Nephron progenitor cell (in vitro differentiated cells): ENCODE measurements at regions not wholly inside any gene's neighbourhood (a gene's known extent, or its start where the extent isn't known, plus 50 kb on each side); places are given as distances from the start of the nearest gene placed in this dataset.

ENCODE experiments used
- DNase-seq: peaks from one replicate; pipeline ENCODE4 v3.0.0; 2021
- H3K27ac Mint-ChIP-seq: 2 replicates; pipeline ENCODE4 v1.8.0; 2021; ENCODE audit warnings: mild to moderate bottlenecking, moderate library complexity, mixed read lengths
- H3K27me3 Mint-ChIP-seq: 2 replicates; pipeline ENCODE4 v1.8.0; 2021; ENCODE audit warnings: mild to moderate bottlenecking, low read depth, mixed read lengths; ENCODE audit not compliant: poor library complexity
- H3K36me3 Mint-ChIP-seq: 2 replicates; pipeline ENCODE4 v1.8.0; 2021; ENCODE audit warnings: low read depth, mixed read lengths
- H3K4me1 Mint-ChIP-seq: 2 replicates; pipeline ENCODE4 v1.8.0; 2021; ENCODE audit warnings: mixed read lengths
- H3K4me3 Mint-ChIP-seq: 2 replicates; pipeline ENCODE4 v1.8.0; 2021; ENCODE audit warnings: mild to moderate bottlenecking, moderate library complexity, mixed read lengths
- H3K9me3 Mint-ChIP-seq: 2 replicates; pipeline ENCODE4 v1.8.0; 2021; ENCODE audit warnings: mild to moderate bottlenecking, moderate library complexity, mixed read lengths
- CTCF ChIP-seq: fragments of 200-600 bp; sonication (generic); IDR thresholded peaks from 2 replicates; pipeline ENCODE4 v1.5.0; 2021; ENCODE audit warnings: antibody characterized with exemption

GRCh38 chr5:117999939-118000549 lies 988.3 kb downstream of the DTWD2 start:
- Mint-ChIP-seq H3K27ac (no peak overlapping the region), H3K27me3 (no peaks in the 10 kb centered on the region)

GRCh38 chr5:117982691-117983090 lies 1005.7 kb downstream of the DTWD2 start:
- no peak for TF ChIP-seq CTCF
- Mint-ChIP-seq H3K36me3 (no peaks in the 10 kb centered on the region), H3K27ac (no peak overlapping the region), H3K4me3 (no peak overlapping the region), H3K4me1 (no peaks in the 10 kb centered on the region), H3K27me3 (peaks cover 2% of the 10 kb centered on the region), H3K9me3 (peaks cover 5% of the 10 kb centered on the region)
- DNase-seq: no peak

More at GRCh38 chr5:117999939-118000549, 988.3 kb downstream of the DTWD2 start:
- no peak for TF ChIP-seq CTCF
- no peak for DNase-seq
- Mint-ChIP-seq H3K4me3 (no peak overlapping the region), H3K36me3 (no peaks in the 10 kb centered on the region), H3K4me1 (no peaks in the 10 kb centered on the region), H3K9me3 (no peaks in the 10 kb centered on the region)

GRCh38 chr5:117973785-117974184 lies 1014.6 kb downstream of the DTWD2 start:
- Mint-ChIP-seq H3K4me1 (peaks cover 7% of the 10 kb centered on the region), H3K4me3 (no peak overlapping the region), H3K9me3 (peaks cover 8% of the 10 kb centered on the region), H3K27me3 (no peaks in the 10 kb centered on the region), H3K36me3 (no peaks in the 10 kb centered on the region), H3K27ac (no peak overlapping the region)
- DNase-seq: no peak
- no peak for TF ChIP-seq CTCF

GRCh38 chr5:117955831-117956230 lies 1032.5 kb downstream of the DTWD2 start:
- no peaks in the 10 kb centered on the region for H3K9me3 Mint-ChIP-seq
- no peak overlapping the region for H3K4me3 Mint-ChIP-seq
- H3K27ac Mint-ChIP-seq: no peak overlapping the region
- no peaks in the 10 kb centered on the region for H3K4me1 Mint-ChIP-seq
- no peaks in the 10 kb centered on the region for H3K27me3 Mint-ChIP-seq
- TF ChIP-seq CTCF: no peak
- no peaks in the 10 kb centered on the region for H3K36me3 Mint-ChIP-seq
- DNase-seq: no peak

- no peak overlapping the region for H3K27ac Mint-ChIP-seq
Observed at GRCh38 chr5:117954331-117954730, 1034.0 kb downstream of the DTWD2 start.

More at GRCh38 chr5:117954331-117954730, 1034.0 kb downstream of the DTWD2 start:
- no peaks in the 10 kb centered on the region for H3K27me3 Mint-ChIP-seq
- no peak for TF ChIP-seq CTCF
- DNase-seq: no peak
- H3K4me1 Mint-ChIP-seq: no peaks in the 10 kb centered on the region
- H3K36me3 Mint-ChIP-seq: no peaks in the 10 kb centered on the region
- no peaks in the 10 kb centered on the region for H3K9me3 Mint-ChIP-seq
- no peak overlapping the region for H3K4me3 Mint-ChIP-seq
